HEK293T (cell line): ENCODE measurements at regions not wholly inside any gene's neighbourhood (a gene's known extent, or its start where the extent isn't known, plus 50 kb on each side); places are given as distances from the start of the nearest gene placed in this dataset.

Source experiments
- CTCF ChIA-PET: fragments of 350-600 bp; formaldehyde crosslinking; extraction: SDS; loops from one replicate; lab custom pipeline; 2021; ENCODE audit warnings: antibody characterized with exemption, inconsistent platforms; lab: Yijun Ruan, JAX
- POLR2A ChIA-PET: fragments of 350-600 bp; formaldehyde crosslinking; extraction: SDS; loops from one replicate; lab custom pipeline; 2020; ENCODE audit warnings: antibody characterized with exemption, inconsistent platforms; lab: Yijun Ruan, JAX
- DNase-seq: peaks from one replicate; pipeline ENCODE4 v3.0.0; 2012; ENCODE audit warnings: mixed read lengths; ENCODE audit errors: extremely low spot score
- ARNT ChIP-seq: fragments of 450-650 bp; IDR thresholded peaks from 2 replicates; pipeline ENCODE4 v1.6.1; 2017; ENCODE audit warnings: mild to moderate bottlenecking
- BHLHE40 ChIP-seq: fragments of 450-650 bp; IDR thresholded peaks from 2 replicates; pipeline ENCODE4 v1.6.1; 2016; ENCODE audit warnings: mild to moderate bottlenecking, moderate library complexity, borderline replicate concordance
- CTBP1 ChIP-seq: fragments of 450-650 bp; IDR thresholded peaks from 2 replicates; pipeline ENCODE4 v1.6.1; 2016; ENCODE audit warnings: borderline replicate concordance
- ELF4 ChIP-seq: fragments of 450-650 bp; IDR thresholded peaks from 2 replicates; pipeline ENCODE4 v1.6.1; 2017; ENCODE audit warnings: antibody characterized with exemption
- FOXA1 ChIP-seq: fragments of 450-650 bp; IDR thresholded peaks from 2 replicates; pipeline ENCODE4 v1.6.1; 2016; ENCODE audit warnings: mild to moderate bottlenecking
- FOXK2 ChIP-seq: fragments of 450-650 bp; IDR thresholded peaks from 2 replicates; pipeline ENCODE4 v1.6.1; 2016; ENCODE audit warnings: mild to moderate bottlenecking
- FOXM1 ChIP-seq: fragments of 450-650 bp; IDR thresholded peaks from 2 replicates; pipeline ENCODE4 v1.6.1; 2017; ENCODE audit warnings: mild to moderate bottlenecking, borderline replicate concordance
- HDGF ChIP-seq: fragments of 450-650 bp; IDR thresholded peaks from 2 replicates; pipeline ENCODE4 v1.6.1; 2017; ENCODE audit warnings: antibody characterized with exemption, borderline replicate concordance
- L3MBTL2 ChIP-seq: fragments of 450-650 bp; conservative IDR thresholded peaks from 2 replicates; pipeline ENCODE4 v1.6.1; 2016; ENCODE audit warnings: mild to moderate bottlenecking
- LEF1 ChIP-seq: fragments of 450-650 bp; IDR thresholded peaks from 2 replicates; pipeline ENCODE4 v1.6.1; 2017; ENCODE audit warnings: mild to moderate bottlenecking, borderline replicate concordance
- NFRKB ChIP-seq: fragments of 450-650 bp; IDR thresholded peaks from 2 replicates; pipeline ENCODE4 v1.6.1; 2016; ENCODE audit warnings: mild to moderate bottlenecking, moderate library complexity
- PKNOX1 ChIP-seq: fragments of 450-650 bp; IDR thresholded peaks from 2 replicates; pipeline ENCODE4 v1.6.1; 2016
- SP1 ChIP-seq: fragments of 450-650 bp; IDR thresholded peaks from 2 replicates; pipeline ENCODE4 v1.6.1; 2017
- SUZ12 ChIP-seq: fragments of 450-650 bp; IDR thresholded peaks from 2 replicates; pipeline ENCODE4 v1.6.1; 2016; ENCODE audit warnings: mild to moderate bottlenecking
- TARDBP ChIP-seq: fragments of 450-650 bp; IDR thresholded peaks from 2 replicates; pipeline ENCODE4 v1.6.1; 2016
- ZNF384 ChIP-seq: fragments of 450-650 bp; IDR thresholded peaks from 2 replicates; pipeline ENCODE4 v1.6.1; 2016

DNA sequence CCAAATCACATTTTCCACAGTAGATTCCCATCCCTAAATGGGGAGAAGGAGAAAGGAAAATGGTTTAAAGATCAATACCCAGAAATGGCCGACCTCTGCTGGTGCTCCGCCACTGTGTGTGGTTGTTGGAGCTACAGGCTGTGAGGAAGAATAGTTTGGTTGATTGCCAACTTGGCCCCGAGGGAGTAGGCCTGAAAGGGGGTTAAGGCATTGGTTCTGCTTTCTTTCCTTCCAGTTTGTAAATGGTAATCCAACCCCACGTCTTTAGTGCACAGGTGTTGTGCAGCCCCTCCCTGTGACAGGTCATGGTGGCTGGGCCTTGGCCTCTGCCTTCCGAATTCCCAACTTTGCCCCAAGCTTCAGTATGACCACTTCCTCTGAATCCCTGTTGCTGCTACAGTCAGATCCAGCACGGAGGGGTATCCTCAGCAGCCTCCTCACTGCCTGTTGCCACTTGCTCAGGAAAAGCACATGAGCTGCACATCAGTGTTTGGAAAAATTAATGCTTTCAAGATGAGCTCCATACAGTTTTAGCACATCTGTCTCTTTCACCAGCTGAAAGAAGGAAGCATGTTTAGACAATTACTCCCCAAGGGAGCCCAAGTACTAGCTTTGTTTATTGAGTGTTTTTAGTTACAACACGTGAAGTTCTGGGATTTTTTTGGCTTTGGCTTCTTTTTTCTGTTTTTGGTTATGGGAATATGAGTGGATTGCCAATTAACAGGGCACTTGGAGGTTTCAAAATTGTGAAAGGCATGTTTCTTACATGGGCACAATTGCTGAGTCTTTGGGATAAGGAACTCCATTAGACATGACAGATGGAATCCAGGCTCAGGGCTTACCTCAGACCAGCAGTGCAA is 92.3 kb upstream of the ROPN1 start:
- ChIA-PET POLR2A (interaction anchor here (1.1 kb wide), 1 partner anchor 52 kb away, joined by 3 read pairs; no protein-coding TSS in a partner anchor), CTCF (interaction anchor here (0.6 kb wide), 1 partner anchor 355 kb away, joined by 3 read pairs; no protein-coding TSS in a partner anchor)
- DNase-seq: no peak

GRCh38 chr3:124088801-124089200 is 96.9 kb upstream of the ROPN1 start:
- ChIA-PET CTCF (interaction anchor here (1.4 kb wide), 1 partner anchor 9 kb away, joined by 8 read pairs; no protein-coding TSS in a partner anchor), POLR2A (no interaction called here)
- DNase-seq: no peak
- TF ChIP-seq FOXM1: no peak
- TF ChIP-seq FOXA1: no peak
- TF ChIP-seq CTBP1: no peak
- no peak for TF ChIP-seq L3MBTL2
- no peak for TF ChIP-seq SUZ12
- TF ChIP-seq LEF1: no peak
- no peak for TF ChIP-seq TARDBP
- TF ChIP-seq ZNF384: no peak
- TF ChIP-seq ELF4: no peak
- TF ChIP-seq SP1: no peak
- no peak for TF ChIP-seq HDGF
- no peak for TF ChIP-seq FOXK2
- no peak for TF ChIP-seq BHLHE40
- TF ChIP-seq NFRKB: no peak
- TF ChIP-seq ARNT: no peak
- TF ChIP-seq PKNOX1: no peak

More for the DNA sequence above, 92.3 kb upstream of the ROPN1 start:
- TF ChIP-seq ZNF384: no peak
- no peak for TF ChIP-seq FOXM1
- no peak for TF ChIP-seq FOXA1
- no peak for TF ChIP-seq L3MBTL2
- no peak for TF ChIP-seq BHLHE40
- no peak for TF ChIP-seq ARNT
- no peak for TF ChIP-seq PKNOX1
- no peak for TF ChIP-seq FOXK2
- no peak for TF ChIP-seq HDGF
- TF ChIP-seq ELF4: no peak
- TF ChIP-seq SUZ12: no peak
- no peak for TF ChIP-seq LEF1
- TF ChIP-seq SP1: no peak
- TF ChIP-seq NFRKB: no peak
- no peak for TF ChIP-seq CTBP1
- no peak for TF ChIP-seq TARDBP

- TF ChIP-seq ELF4: no peak
- no peak for TF ChIP-seq FOXA1
- CTCF ChIA-PET: interaction anchor here (0.7 to 1.4 kb wide), 2 partner anchors 10 to 932 kb away, joined by 3 to 8 read pairs; no protein-coding TSS in a partner anchor
Observed at GRCh38 chr3:124089214-124089613, 97.3 kb upstream of the ROPN1 start.

GRCh38 chr3:124091716-124092115 is 99.8 kb upstream of the ROPN1 start:
- ChIA-PET POLR2A (no interaction called here), CTCF (no interaction called here)
- TF ChIP-seq FOXA1 (no peak), PKNOX1 (no peak), L3MBTL2 (no peak), LEF1 (no peak), ELF4 (no peak), ZNF384 (no peak), CTBP1 (no peak)

More at GRCh38 chr3:124089214-124089613, 97.3 kb upstream of the ROPN1 start:
- DNase-seq: no peak
- POLR2A ChIA-PET: no interaction called here

GRCh38 chr3:124092811-124093210 is 100.9 kb upstream of the ROPN1 start:
- POLR2A ChIA-PET: no interaction called here
- no peak for DNase-seq
- TF ChIP-seq SUZ12 (no peak), L3MBTL2 (no peak), TARDBP (no peak), ELF4 (no peak), ARNT (no peak), FOXA1 (no peak), BHLHE40 (no peak), ZNF384 (no peak), HDGF (no peak), LEF1 (no peak), CTBP1 (no peak), NFRKB (no peak), FOXK2 (no peak), FOXM1 (no peak), SP1 (no peak)
- CTCF ChIA-PET: no interaction called here

More at GRCh38 chr3:124091716-124092115, 99.8 kb upstream of the ROPN1 start:
- no peak for DNase-seq

DNA sequence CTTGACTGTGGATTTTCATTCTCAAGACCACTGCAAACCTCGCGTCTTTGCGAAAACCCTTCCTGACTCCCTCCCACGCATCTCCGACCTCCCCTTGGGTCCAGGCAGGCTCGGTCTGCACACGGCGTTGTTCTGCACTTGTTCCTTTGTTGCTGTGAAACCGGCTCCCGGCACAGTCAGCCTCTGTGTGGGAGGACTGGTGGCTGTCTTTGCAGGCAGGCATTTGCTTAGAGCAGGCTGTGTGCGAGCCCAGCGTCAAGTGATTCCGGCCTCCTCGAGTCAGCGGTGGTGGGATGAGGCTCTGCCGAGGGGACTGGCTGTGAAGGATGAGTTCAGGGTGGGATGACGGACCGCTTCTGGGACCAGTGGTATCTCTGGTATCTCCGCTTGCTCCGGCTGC is 102.6 kb upstream of the ROPN1 start:
- ChIA-PET CTCF (interaction anchor here (0.5 to 1.3 kb wide), 2 partner anchors 14 to 30 kb away, joined by 3 to 5 read pairs; no protein-coding TSS in a partner anchor), POLR2A (no interaction called here)
- TF ChIP-seq SUZ12: no peak
- TF ChIP-seq HDGF: no peak
- TF ChIP-seq FOXK2: no peak
- TF ChIP-seq ZNF384: no peak
- no peak for TF ChIP-seq FOXA1
- TF ChIP-seq L3MBTL2: no peak
- no peak for TF ChIP-seq ELF4
- no peak for TF ChIP-seq TARDBP
- no peak for TF ChIP-seq NFRKB
- no peak for TF ChIP-seq CTBP1
- no peak for TF ChIP-seq PKNOX1
- TF ChIP-seq ARNT: no peak
- DNase-seq: no peak
